Memory B cell (primary cell): ENCODE measurements at regions not wholly inside any gene's neighbourhood (a gene's known extent, or its start where the extent isn't known, plus 50 kb on each side); places are given as distances from the start of the nearest gene placed in this dataset.
"Not testable (repeated sequence)": the region's sequence is repeated elsewhere in the genome, so short reads cannot be mapped to it uniquely, and the experiment has no call there.

Experiments used
- ATAC-seq: fragments of 150-1000 bp; cut with Tn5 transposase; 2 replicates; pipeline ENCODE4 v1.10.0; 2021; ENCODE audit warnings: low read depth, mild to moderate bottlenecking, moderate library complexity
- DNase-seq, 2 donors: peaks; one replicate each; pipeline ENCODE4 v3.0.0; 2022; ENCODE audit warnings: low spot score in 2 of 2
- H3K27ac Mint-ChIP-seq: one replicate; pipeline ENCODE4 v1.8.0; 2022; ENCODE audit warnings: mild to moderate bottlenecking, moderate library complexity, mixed read lengths
- H3K27me3 Mint-ChIP-seq: one replicate; pipeline ENCODE4 v1.8.0; 2022; ENCODE audit warnings: mixed read lengths
- H3K36me3 Mint-ChIP-seq: one replicate; pipeline ENCODE4 v1.8.0; 2022; ENCODE audit warnings: mild to moderate bottlenecking, mixed read lengths
- H3K4me1 Mint-ChIP-seq: one replicate; pipeline ENCODE4 v1.8.0; 2022; ENCODE audit warnings: mixed read lengths
- H3K4me3 Mint-ChIP-seq: one replicate; pipeline ENCODE4 v1.8.0; 2022; ENCODE audit warnings: mild to moderate bottlenecking, moderate library complexity, mixed read lengths
- H3K9me3 Mint-ChIP-seq: one replicate; pipeline ENCODE4 v1.8.0; 2022; ENCODE audit warnings: mixed read lengths

DNA sequence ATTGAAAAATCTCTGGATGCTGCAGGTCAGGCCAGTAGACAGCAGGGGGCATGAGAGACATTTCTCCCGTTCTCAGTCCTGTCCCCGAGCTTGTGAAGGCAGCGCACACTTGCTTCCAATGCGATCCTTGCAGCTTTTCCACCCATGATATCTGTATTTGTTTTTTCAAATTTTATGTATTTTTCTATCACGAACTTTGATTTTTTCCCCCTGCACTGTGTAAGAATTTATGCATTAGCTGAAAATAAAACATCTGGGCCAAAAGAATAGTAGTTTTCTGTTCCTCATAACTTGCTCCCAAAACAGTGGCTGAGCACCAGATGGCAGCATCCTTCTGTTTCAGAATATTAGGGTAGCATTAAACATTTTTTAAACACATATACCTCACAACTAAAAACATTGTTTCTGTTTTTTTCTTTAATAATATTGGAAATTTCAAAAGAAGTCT lies 90.9 kb upstream of the PABPC3 start:
- peak overlapping the region; percentile 54 for H3K4me3 Mint-ChIP-seq
- H3K4me1 Mint-ChIP-seq, H3K36me3 Mint-ChIP-seq, H3K9me3 Mint-ChIP-seq, H3K27ac Mint-ChIP-seq, H3K27me3 Mint-ChIP-seq: not testable (repeated sequence)
- peak; percentile 89 for ATAC-seq
- peak in 1 of 2 donors; percentile 29 for DNase-seq

DNA sequence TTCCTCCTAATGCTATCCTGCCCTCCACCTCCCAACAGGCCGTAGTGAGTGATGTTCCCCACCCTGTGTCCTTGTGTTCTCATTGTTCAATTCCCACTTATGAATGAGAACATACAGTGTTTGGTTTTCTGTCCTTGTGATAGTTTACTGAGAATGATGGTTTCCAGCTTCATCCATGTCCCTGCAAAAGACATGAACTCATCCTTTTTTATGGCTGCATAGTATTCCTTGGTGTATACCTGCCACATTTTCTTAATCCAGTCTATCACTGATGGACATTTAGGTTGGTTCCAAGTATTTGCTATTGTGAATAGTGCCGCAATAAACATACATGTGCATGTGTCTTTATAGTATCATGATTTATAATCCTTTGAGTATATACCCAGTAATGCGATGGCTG lies 88.5 kb upstream of the PABPC3 start:
- not testable (repeated sequence) for H3K27me3 Mint-ChIP-seq, H3K9me3 Mint-ChIP-seq, H3K27ac Mint-ChIP-seq, H3K36me3 Mint-ChIP-seq, DNase-seq, H3K4me1 Mint-ChIP-seq, ATAC-seq, H3K4me3 Mint-ChIP-seq

DNA sequence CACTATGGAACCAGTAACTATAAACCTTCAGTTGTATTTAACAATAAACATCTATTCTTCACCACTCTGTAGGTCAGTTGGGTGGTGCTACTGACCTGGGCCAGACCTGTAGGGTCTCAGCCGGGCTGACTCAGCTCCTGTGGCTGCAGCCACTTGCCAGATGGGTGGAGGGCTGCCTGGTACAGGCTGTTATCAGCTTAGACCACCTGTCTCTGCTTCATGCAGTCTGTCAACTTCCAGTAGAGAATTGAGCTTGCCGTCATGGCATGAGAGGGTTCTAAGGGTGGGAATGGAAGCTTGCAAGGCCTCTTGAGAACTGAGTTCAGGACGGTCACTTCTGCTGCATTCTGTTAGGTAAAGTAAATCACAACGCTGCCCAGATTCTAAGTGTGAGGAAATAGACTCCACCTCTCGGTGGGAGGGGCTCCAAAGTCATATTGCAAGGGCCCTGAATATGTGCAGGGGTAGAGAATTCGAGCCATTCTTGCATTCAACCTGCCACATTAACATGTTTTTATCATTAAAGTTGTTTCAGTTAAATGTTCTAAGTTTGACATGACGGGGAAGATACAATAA lies 81.5 kb upstream of the PABPC3 start:
- not testable (repeated sequence) for H3K27ac Mint-ChIP-seq, DNase-seq, ATAC-seq, H3K36me3 Mint-ChIP-seq, H3K4me3 Mint-ChIP-seq, H3K27me3 Mint-ChIP-seq, H3K9me3 Mint-ChIP-seq
- peaks cover 15% of the 10 kb centered on the region for H3K4me1 Mint-ChIP-seq

DNA sequence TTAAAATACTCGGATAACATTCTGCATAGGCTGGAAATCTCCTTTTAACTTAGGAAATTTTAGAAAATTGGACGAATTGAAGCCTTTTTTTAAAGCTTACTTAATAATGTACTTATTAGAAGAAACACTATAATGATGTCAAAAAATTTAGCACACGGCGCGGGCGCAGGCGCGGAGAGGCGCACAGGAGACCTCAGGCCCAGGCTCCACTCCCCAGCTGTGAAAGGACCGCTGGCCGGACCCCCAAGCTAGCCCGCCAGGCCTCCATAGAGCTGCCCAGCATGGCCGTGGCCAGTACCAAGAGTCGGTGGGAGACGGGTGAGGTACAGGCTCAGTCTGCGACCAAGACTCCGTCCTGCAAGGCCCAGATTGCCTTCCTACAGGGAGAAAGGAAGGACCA lies 78.8 kb upstream of the PABPC3 start:
- H3K36me3 Mint-ChIP-seq, DNase-seq, H3K9me3 Mint-ChIP-seq, H3K27ac Mint-ChIP-seq, ATAC-seq, H3K27me3 Mint-ChIP-seq: not testable (repeated sequence)
- H3K4me1 Mint-ChIP-seq: peaks cover 15% of the 10 kb centered on the region
- H3K4me3 Mint-ChIP-seq: peak overlapping the region; percentile 84

DNA sequence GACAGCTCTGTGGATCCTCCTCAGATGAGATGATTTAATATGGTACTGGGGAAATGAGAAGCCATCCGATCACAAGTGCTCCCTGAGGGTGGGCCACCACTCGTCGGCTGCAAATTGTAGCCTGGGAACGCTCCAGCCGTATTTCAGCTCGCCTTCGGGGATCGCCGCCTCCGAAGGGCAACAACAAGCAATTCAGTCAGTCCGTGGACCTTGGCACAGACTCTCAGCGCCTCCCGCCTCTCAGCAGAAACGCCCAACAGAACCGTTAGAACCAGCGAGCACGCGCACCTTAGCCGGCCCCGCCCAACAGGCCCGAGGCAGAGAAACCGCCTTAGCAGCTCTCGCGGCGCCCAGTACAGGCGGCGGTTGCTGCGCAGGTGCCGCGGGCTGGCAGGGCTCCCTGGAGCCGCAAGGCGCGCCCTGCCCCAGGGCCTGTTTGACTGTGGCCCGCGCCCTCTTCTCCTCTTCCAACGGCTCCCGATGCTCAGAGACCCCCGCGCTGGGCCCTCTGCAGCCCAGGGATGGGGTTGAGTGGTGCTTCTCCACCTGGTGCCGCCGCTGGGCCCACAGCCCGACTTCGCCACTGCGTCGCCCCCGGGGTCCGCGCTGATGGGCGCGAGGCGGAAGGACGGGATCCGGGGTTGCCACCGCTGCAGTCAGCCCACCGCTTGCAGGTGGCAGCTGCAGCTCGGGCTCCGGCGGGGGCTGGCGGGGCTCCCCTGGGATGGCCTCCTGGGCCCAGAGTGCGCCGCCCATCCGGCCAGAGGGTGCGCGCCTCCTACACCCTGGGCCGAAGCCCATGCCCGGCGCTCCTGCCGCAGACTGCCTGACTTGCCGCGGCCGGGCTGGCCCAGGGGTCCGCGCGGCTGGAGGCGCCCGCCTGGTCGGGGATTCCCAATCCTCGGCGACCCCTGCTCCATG lies 77.9 kb upstream of the PABPC3 start:
- H3K4me3 Mint-ChIP-seq: peak overlapping the region; percentile 84
- H3K36me3 Mint-ChIP-seq, H3K27me3 Mint-ChIP-seq, H3K9me3 Mint-ChIP-seq: not testable (repeated sequence)
- peak; percentile 61 to 67 for DNase-seq
- ATAC-seq: peak; percentile 98
- H3K4me1 Mint-ChIP-seq: peaks cover 15% of the 10 kb centered on the region
- H3K27ac Mint-ChIP-seq: peak overlapping the region; percentile 79

DNA sequence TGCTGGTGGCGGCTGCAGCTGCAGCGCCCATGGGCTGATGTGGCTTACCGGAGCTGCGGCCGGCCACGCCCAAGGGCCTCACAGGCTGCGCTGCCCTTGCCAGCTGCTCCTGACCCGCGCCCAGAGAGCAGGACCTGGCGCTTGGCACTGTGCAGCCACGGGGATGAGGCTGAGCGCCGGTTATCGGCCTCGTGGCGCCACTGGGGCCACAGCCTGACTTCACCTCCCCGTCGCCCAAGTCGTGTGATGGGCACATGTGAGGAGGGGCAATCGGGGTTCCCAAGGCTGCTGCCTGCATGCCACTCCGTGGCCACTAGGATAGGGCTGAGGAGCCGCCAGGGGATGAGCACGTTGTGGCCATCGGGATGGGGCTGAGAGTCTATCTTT lies 77.2 kb upstream of the PABPC3 start:
- H3K4me3 Mint-ChIP-seq: peak overlapping the region; percentile 84

DNA sequence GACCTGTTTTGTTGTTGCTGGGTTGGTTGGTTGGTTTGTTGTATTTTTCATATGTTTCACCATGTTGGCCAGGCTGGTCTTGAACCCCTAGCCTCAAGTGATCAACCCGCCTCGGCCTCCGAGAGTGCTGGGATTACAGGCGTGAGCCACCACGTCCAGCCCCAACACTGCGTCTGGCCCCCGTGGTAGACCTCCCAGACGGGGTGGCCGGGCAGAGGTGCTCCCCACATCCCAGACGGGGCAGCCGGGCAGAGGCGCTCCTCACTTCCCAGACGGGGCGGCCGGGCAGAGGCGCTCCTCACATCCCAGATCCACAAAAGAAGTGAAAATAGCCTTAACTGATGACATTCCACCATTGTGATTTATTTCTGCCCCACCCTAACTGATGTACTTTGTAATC lies 76.2 kb upstream of the PABPC3 start:
- H3K27ac Mint-ChIP-seq, H3K27me3 Mint-ChIP-seq: not testable (repeated sequence)

More for the DNA sequence above, 77.2 kb upstream of the PABPC3 start:
- Mint-ChIP-seq H3K36me3 (no peaks in the 10 kb centered on the region), H3K27ac (no peak overlapping the region), H3K27me3 (peaks cover 2% of the 10 kb centered on the region), H3K9me3 (no peaks in the 10 kb centered on the region), H3K4me1 (peaks cover 15% of the 10 kb centered on the region)
- DNase-seq: no peak
- no peak for ATAC-seq

DNA sequence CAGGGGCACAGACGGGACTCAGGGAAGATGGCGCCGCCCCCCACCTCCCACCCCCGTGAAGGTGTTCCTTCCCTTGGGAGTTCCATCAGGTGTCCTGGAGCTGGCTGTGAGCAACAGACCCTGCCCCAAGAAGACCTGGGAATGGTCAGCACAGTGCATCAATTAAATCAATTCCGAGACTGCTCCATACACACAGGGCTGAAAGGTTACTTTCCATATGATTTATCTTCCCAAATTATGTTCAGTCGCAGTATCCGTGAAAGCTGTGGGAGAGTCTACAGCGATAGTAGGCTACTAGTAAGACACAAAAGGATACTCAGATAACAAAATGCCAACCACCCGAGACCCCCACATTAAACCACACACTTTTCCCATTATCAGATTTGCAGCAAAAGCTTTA lies 71.8 kb upstream of the PABPC3 start:
- Mint-ChIP-seq H3K36me3 (no peaks in the 10 kb centered on the region), H3K4me1 (peaks cover 2% of the 10 kb centered on the region), H3K9me3 (no peaks in the 10 kb centered on the region), H3K27ac (no peak overlapping the region), H3K4me3 (no peak overlapping the region), H3K27me3 (peaks cover 3% of the 10 kb centered on the region)
- DNase-seq (no peak), ATAC-seq (no peak)

More for the DNA sequence above, 76.2 kb upstream of the PABPC3 start:
- not testable (repeated sequence) for ATAC-seq, H3K4me3 Mint-ChIP-seq, DNase-seq, H3K9me3 Mint-ChIP-seq, H3K36me3 Mint-ChIP-seq
- H3K4me1 Mint-ChIP-seq: peaks cover 15% of the 10 kb centered on the region

DNA sequence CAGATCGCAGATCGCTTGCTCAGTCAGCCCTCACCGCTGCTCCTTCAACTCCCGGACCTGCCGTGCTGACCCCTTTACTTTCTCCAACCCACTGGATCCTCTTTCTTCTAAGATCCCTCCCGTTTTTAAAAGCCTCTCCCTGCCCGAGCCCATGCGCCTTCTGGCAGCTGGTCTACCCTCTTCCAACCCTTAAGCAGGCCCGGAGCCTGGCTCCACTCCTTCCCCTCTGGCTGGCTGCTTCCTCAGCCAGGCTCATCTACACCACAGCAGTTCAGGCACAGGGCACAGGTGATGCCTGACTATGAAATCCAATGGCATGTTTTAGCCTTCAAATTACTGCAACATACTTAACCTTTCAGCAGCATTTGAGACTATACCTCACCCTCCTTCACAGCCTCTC lies 63.8 kb upstream of the PABPC3 start:
- no peak overlapping the region for H3K27ac Mint-ChIP-seq
- H3K4me3 Mint-ChIP-seq: no peak overlapping the region
- DNase-seq (no peak), ATAC-seq (no peak)
- no peaks in the 10 kb centered on the region for H3K36me3 Mint-ChIP-seq
- H3K27me3 Mint-ChIP-seq: peaks cover 11% of the 10 kb centered on the region
- no peaks in the 10 kb centered on the region for H3K9me3 Mint-ChIP-seq
- peaks cover 9% of the 10 kb centered on the region for H3K4me1 Mint-ChIP-seq

DNA sequence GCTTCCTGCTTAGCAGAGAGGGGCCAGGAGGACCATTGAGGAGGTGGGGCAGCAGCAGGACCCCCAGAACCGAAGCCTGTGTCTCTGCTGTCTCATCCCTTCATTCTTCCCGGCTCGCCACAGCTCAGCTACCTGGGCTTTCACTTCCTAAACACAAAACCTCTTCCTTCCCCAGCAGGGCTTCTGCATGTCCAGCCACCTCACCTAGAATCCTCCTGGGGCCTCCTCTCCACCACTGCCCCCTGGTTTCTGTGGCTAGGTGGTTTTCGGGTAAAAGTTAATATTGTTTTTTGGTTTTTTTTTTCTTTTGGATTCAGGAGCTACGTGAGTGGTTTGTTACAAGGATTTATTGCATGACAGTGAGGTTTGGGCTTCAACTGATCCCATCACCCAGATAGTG lies 61.8 kb upstream of the PABPC3 start:
- Mint-ChIP-seq H3K36me3 (no peaks in the 10 kb centered on the region), H3K27ac (no peak overlapping the region), H3K9me3 (no peaks in the 10 kb centered on the region), H3K4me1 (peaks cover 9% of the 10 kb centered on the region), H3K27me3 (peaks cover 16% of the 10 kb centered on the region), H3K4me3 (no peak overlapping the region)
- DNase-seq (no peak), ATAC-seq (peak; percentile 27)

DNA sequence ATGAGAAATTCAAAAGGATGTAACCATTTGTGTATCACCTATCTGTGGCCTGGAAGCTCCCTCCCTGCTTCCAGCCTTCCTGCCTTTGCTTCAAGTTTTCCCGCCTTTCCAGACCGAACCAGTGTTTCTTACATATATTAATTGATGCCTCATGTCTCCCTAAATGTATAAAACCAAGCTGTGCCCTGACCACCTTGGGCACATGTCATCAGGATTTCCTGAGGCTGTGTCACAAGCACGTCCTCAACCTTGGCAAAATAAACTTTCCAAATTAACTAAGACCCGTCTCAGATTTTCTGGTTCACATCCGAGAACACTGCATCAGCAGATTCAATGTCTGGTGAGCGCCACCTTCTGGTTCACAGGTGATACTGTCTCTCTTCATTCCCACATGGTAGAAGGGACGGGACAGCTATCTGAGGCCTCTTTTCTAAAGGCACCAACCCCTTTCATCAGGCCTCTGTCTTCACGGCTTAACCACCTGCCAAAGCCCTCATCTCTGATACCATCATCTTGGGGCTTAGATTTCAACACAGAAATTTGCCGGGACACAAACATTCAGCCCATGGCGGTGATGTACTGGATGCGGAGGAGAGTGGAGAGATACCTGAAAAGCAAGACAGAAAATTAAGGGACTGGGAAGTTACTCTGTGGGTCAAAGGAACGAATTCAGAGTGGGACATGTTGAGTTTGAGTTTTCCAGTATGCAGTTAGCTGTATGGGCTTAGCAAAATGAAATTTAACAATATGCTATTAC lies 58.7 kb upstream of the PABPC3 start:
- no peaks in the 10 kb centered on the region for H3K9me3 Mint-ChIP-seq
- peak; percentile 45 to 61 for DNase-seq
- H3K4me3 Mint-ChIP-seq: no peak overlapping the region
- H3K27me3 Mint-ChIP-seq: peaks cover 26% of the 10 kb centered on the region
- no peaks in the 10 kb centered on the region for H3K36me3 Mint-ChIP-seq
- peaks cover 9% of the 10 kb centered on the region for H3K4me1 Mint-ChIP-seq
- ATAC-seq: peak; percentile 91
- no peak overlapping the region for H3K27ac Mint-ChIP-seq

DNA sequence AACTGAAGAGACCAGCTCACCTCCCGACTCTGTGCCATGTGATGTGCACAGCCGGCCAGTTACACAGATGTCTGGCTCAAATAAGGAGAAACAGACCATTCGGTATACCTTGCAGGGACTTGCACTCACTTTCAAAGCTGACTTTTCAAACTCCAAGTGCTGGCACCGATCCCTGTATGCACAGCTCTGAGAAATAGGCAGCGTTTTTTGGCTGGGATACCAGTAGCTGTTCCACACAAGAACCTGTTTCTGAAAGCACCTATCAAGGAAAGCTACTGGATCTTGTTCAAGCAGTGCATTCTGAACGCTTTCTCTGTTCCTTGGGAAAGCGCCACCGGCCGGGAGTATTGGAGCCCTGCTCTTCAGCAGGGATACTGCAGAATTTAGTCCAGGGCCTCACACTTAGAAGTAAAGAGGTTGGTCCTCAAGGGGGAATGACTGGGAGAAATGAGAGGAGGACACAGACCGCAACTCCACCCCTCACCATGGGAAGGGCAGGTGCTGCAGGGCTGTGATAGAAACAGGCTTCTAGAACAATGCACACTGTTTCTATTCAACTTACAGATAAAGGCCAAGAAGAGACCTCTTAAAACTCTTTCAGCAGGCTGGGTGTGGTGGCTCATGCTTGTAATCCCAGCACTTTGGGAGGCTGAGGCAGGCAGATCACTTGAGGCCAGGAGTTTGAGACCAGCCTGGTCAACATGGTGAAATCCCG lies 53.6 kb upstream of the PABPC3 start:
- ATAC-seq: no peak

DNA sequence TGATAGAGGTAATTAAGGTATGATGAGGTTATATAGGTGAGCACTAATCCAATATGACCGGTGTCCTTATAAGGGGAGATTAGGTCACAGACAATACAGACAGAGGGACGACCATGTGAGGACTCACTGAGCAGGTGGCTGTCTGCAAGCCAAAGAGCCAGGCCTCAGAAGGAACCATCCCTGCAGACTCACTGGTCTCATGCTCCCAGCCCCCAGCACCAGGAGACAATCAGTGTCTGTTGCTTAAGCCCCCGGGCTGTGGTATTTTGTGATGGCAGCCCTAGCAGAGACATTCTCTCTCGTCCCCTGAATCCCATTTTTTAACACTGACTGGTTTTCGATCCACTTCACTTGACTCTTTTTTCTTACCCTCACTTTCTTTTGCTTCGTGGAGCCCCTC lies 51.9 kb upstream of the PABPC3 start:
- no peaks in the 10 kb centered on the region for H3K9me3 Mint-ChIP-seq
- DNase-seq: no peak
- H3K27ac Mint-ChIP-seq: no peak overlapping the region
- H3K4me3 Mint-ChIP-seq: no peak overlapping the region
- peaks cover 35% of the 10 kb centered on the region for H3K27me3 Mint-ChIP-seq
- H3K4me1 Mint-ChIP-seq: peaks cover 5% of the 10 kb centered on the region
- no peaks in the 10 kb centered on the region for H3K36me3 Mint-ChIP-seq
- ATAC-seq: no peak

More for the DNA sequence above, 53.6 kb upstream of the PABPC3 start:
- H3K9me3 Mint-ChIP-seq: no peaks in the 10 kb centered on the region
- H3K27ac Mint-ChIP-seq: no peak overlapping the region
- no peak overlapping the region for H3K4me3 Mint-ChIP-seq
- peaks cover 2% of the 10 kb centered on the region for H3K4me1 Mint-ChIP-seq
- DNase-seq: no peak
- no peaks in the 10 kb centered on the region for H3K36me3 Mint-ChIP-seq
- H3K27me3 Mint-ChIP-seq: peaks cover 26% of the 10 kb centered on the region
